ENCODE measurements at regions not wholly inside any gene's neighbourhood (a gene's known extent, or its start where the extent isn't known, plus 50 kb on each side); places are given as distances from the start of the nearest gene placed in this dataset.
"Not testable (repeated sequence)": the region's sequence is repeated elsewhere in the genome, so short reads cannot be mapped to it uniquely, and the experiment has no call there.

DNA sequence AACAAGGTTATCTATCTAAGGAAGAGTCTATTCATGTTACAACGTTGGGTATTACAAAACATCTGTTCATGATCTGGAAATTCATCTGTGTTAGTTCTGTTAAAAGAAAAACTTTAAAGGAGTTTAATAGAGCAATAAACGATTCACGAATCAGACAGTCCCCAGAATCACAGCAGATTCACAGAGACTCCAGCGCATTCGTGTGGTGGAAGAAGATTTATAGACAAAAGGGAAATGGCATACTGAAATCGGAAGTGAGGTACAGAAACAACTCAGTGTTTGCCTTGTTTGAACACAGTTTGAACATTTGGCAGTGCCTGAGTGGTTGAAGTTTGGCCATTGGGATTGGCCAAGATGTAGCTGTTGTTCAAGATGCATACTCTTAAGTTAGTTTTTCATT lies 178.8 kb downstream of the CWH43 start:
- not testable (repeated sequence) for TF ChIP-seq CTCF, POLR2A (IDR thresholded peaks at IDR 0.05)

All from body of pancreas (tissue), 4 donors.